Parathyroid adenoma (tissue), 2 donors: ENCODE measurements at regions not wholly inside any gene's neighbourhood (a gene's known extent, or its start where the extent isn't known, plus 50 kb on each side); places are given as distances from the start of the nearest gene placed in this dataset.
"Not testable (repeated sequence)": the region's sequence is repeated elsewhere in the genome, so short reads cannot be mapped to it uniquely, and the experiment has no call there.

ENCODE experiments used
- H2AFZ ChIP-seq: fragments of 300-600 bp; sonication (generic); one replicate; pipeline ENCODE4 v1.7.0; 2017; ENCODE audit warnings: antibody characterized with exemption, mild to moderate bottlenecking
- H3K27ac ChIP-seq: fragments of 300-600 bp; sonication (generic); one replicate; pipeline ENCODE4 v1.7.0; 2017
- H3K27me3 ChIP-seq: fragments of 300-600 bp; sonication (generic); one replicate; pipeline ENCODE4 v1.7.0; 2017; ENCODE audit warnings: low read length; ENCODE audit not compliant: control insufficient read depth, insufficient read depth
- H3K36me3 ChIP-seq: fragments of 300-600 bp; sonication (generic); one replicate; pipeline ENCODE4 v1.7.0; 2017; ENCODE audit warnings: low read length; ENCODE audit not compliant: control insufficient read depth, insufficient read depth
- H3K4me1 ChIP-seq: fragments of 300-600 bp; sonication (generic); one replicate; pipeline ENCODE4 v1.7.0; 2017; ENCODE audit warnings: control low read depth
- H3K4me2 ChIP-seq: fragments of 300-600 bp; sonication (generic); one replicate; pipeline ENCODE4 v1.7.0; 2017; ENCODE audit warnings: low read length
- H3K4me3 ChIP-seq: fragments of 300-600 bp; sonication (generic); one replicate; pipeline ENCODE4 v1.7.0; 2017; ENCODE audit warnings: low read depth, low read length
- H3K79me2 ChIP-seq: fragments of 300-600 bp; sonication (generic); one replicate; pipeline ENCODE4 v1.7.0; 2017; ENCODE audit warnings: control low read depth
- H3K9ac ChIP-seq: fragments of 300-600 bp; sonication (generic); one replicate; pipeline ENCODE4 v1.7.0; 2017; ENCODE audit warnings: mild to moderate bottlenecking
- H3K9me3 ChIP-seq: fragments of 300-600 bp; sonication (generic); one replicate; pipeline ENCODE4 v1.7.0; 2017; ENCODE audit warnings: low read length; ENCODE audit not compliant: control insufficient read depth
- TF ChIP-seq, protein P1 (sequence below): fragments of 300-600 bp; sonication (generic); IDR thresholded peaks from one replicate; pipeline ENCODE4 v1.7.0; 2017; ENCODE audit warnings: antibody characterized with exemption, mild to moderate bottlenecking
- donor health status: primary hyperparathyroidism.

DNA sequence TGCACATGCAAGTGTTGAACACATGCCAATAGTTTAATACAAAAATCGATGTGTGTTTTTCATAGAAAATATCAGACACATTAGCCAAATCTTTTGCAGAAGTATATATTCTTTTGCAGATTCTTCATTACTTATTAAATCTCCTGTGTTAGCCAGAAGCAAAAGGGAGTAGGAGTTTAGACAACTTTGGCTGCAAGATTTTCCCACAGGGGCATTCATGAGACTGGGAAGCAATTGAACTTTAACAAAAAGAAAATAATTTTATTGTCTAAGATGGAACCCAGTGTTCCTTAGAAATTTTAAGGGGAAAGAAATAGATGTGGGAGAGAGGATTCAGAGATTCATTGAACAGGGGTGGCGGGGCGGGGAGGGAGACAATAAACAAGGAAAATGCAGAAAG, 1336.0 kb downstream of the GATA3 start:
- no peak overlapping the region for H3K4me2 ChIP-seq
- H3K79me2 ChIP-seq = no peaks in the 10 kb centered on the region
- H3K27me3 ChIP-seq = no peaks in the 10 kb centered on the region
- no peaks in the 10 kb centered on the region for H3K9me3 ChIP-seq
- no peaks in the 10 kb centered on the region for H3K4me1 ChIP-seq
- TF ChIP-seq, protein P1, sequence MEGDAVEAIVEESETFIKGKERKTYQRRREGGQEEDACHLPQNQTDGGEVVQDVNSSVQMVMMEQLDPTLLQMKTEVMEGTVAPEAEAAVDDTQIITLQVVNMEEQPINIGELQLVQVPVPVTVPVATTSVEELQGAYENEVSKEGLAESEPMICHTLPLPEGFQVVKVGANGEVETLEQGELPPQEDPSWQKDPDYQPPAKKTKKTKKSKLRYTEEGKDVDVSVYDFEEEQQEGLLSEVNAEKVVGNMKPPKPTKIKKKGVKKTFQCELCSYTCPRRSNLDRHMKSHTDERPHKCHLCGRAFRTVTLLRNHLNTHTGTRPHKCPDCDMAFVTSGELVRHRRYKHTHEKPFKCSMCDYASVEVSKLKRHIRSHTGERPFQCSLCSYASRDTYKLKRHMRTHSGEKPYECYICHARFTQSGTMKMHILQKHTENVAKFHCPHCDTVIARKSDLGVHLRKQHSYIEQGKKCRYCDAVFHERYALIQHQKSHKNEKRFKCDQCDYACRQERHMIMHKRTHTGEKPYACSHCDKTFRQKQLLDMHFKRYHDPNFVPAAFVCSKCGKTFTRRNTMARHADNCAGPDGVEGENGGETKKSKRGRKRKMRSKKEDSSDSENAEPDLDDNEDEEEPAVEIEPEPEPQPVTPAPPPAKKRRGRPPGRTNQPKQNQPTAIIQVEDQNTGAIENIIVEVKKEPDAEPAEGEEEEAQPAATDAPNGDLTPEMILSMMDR = no peak
- no peak overlapping the region for H3K4me3 ChIP-seq
- no peak overlapping the region for H3K9ac ChIP-seq
- no peak overlapping the region for H2AFZ ChIP-seq
- no peak overlapping the region for H3K27ac ChIP-seq
- no peaks in the 10 kb centered on the region for H3K36me3 ChIP-seq

DNA sequence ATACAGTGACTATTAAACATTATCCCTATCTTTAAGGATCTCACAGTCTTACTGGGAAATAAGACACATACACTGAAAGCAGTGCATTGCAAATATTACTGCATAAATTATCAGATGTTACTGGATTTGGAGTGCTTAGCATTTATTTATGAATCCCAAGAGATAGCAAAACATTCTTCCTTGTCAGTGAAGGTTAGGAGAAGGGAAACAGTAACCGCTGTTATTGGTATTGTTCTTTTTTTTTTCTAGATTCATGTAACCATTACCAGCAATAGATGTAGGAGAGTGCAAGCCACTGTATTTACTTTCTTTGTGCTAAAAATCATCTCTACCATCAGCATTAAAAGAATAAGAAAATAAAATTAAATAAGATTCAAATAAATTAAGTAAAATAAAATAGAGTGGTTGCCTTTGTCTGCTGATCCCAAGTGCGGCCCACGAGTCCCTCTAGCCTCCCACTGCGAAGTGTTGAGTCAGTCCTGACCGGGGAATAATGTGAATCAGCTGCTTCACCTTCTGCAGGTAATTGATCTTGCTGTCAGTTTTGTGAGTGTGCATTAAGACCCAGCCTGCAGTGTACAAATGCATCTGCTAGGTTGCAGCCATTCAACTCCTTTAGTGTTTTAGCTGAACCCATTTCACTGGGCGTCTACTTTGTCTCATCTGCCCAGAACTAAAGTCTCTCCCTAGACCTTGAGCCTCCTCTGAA, 1344.9 kb downstream of the GATA3 start:
- Histone ChIP-seq H3K9ac (no peak overlapping the region), H3K9me3 (no peaks in the 10 kb centered on the region), H3K27me3 (no peaks in the 10 kb centered on the region), H3K27ac (no peak overlapping the region), H3K4me1 (no peaks in the 10 kb centered on the region), H3K79me2 (no peaks in the 10 kb centered on the region), H2AFZ (no peak overlapping the region), H3K36me3 (no peaks in the 10 kb centered on the region), H3K4me3 (no peak overlapping the region), H3K4me2 (no peak overlapping the region)
- TF ChIP-seq, protein P1 = no peak

DNA sequence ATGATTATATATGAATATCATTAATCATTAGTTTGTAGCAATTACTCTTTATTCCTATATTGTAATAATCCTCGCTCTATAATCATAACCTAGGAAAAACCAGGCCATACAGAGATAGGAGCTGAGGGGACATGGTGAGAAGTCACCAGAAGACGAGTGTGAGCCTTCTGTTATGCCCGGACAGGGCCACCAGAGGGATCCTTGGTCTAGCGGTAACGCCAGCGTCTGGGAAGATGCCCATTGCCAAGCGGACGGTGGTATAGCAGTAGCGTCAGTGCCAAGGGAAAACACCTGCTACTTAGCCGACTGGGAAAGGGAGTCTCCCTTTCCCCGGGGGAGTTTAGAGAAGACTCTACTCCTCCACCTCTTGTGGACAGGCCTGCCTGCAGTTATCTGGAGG, 1347.6 kb downstream of the GATA3 start:
- H3K36me3 ChIP-seq, H3K9ac ChIP-seq, H3K27me3 ChIP-seq, H3K27ac ChIP-seq, H2AFZ ChIP-seq, H3K9me3 ChIP-seq, H3K4me2 ChIP-seq, H3K4me3 ChIP-seq, H3K79me2 ChIP-seq, H3K4me1 ChIP-seq: not testable (repeated sequence)

DNA sequence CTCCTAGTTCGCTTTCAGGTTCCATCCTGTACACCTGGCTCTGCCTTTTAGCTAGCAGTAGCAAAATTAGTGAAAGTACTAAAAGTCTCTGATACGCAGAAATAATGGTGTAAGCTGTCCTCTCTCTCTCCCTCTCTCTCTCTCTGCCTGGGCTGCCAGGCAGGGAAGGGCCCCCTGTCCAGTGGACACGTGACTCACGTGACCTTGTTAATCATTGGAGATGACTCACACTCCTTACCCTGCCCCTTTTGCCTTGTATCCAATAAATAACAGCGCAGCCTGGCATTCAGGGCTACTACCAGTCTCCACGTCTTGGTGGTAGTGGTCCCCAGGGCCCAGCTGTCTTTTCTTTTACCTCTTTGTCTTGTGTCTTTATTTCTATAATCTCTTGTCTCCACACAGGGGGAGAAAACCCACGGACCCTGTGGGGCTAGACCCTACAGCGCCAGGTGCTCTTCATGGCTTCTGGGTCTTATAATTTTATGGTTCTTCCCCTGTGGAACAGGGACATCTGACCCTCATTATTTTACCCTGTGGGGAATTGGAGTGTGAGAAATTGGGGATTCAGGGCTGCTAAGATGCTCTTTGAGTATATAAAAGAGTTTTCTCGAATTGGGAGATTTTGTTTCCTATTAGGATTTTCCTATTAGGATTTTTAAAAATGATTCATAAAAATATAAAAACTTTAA, 1348.2 kb downstream of the GATA3 start:
- H3K4me3 ChIP-seq, H3K9ac ChIP-seq, H2AFZ ChIP-seq, H3K27ac ChIP-seq, H3K27me3 ChIP-seq, H3K4me1 ChIP-seq, H3K4me2 ChIP-seq, H3K79me2 ChIP-seq, H3K36me3 ChIP-seq, H3K9me3 ChIP-seq: not testable (repeated sequence)

DNA sequence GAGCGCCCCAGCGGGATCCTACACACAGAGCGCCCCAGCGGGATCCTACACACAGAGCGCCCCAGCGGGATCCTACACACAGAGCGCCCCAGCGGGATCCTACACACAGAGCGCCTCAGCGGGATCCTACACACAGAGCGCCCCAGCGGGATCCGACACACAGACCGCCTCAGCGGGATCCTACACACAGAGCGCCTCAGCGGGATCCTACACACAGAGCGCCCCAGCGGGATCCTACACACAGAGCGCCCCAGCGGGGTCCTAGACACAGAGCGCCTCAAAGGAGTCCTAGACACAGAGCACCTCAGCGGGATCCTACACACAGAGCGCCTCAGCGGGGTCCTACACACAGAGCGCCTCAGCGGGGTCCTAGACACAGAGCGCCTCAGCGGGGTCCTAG, 1352.7 kb downstream of the GATA3 start:
- H3K9ac ChIP-seq, H2AFZ ChIP-seq, H3K27ac ChIP-seq, H3K79me2 ChIP-seq, H3K4me1 ChIP-seq, H3K9me3 ChIP-seq, H3K36me3 ChIP-seq, H3K4me2 ChIP-seq, H3K4me3 ChIP-seq, H3K27me3 ChIP-seq: not testable (repeated sequence)

DNA sequence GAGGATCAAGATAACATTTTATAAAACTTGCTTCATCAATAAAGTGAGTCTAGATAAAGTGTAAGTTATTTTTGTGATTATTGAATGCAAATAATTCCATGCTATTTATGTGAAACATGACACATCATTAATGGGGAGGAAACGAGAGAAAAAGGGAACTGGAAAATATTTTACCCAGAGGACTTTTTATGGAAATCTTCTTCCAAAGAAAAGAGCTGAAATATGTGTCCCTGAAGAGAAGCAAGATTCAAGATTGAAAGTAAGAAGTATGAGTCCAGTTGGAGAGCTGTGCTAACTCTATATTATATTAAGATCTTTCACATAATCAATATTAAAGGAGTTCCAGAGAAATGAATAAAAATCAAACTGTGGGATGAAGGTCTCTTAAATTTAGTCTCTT, 1361.8 kb downstream of the GATA3 start:
- no peaks in the 10 kb centered on the region for H3K9me3 ChIP-seq
- TF ChIP-seq, protein P1 = no peak
- no peak overlapping the region for H2AFZ ChIP-seq

More for the DNA sequence above, 1361.8 kb downstream of the GATA3 start:
- Histone ChIP-seq H3K27ac (no peak overlapping the region), H3K9ac (no peak overlapping the region), H3K4me2 (no peak overlapping the region), H3K27me3 (no peaks in the 10 kb centered on the region), H3K36me3 (no peaks in the 10 kb centered on the region), H3K4me1 (no peaks in the 10 kb centered on the region), H3K4me3 (no peak overlapping the region), H3K79me2 (no peaks in the 10 kb centered on the region)
